Rectal smooth muscle tissue (tissue), 1 donor: ENCODE measurements at regions not wholly inside any gene's neighbourhood (a gene's known extent, or its start where the extent isn't known, plus 50 kb on each side); places are given as distances from the start of the nearest gene placed in this dataset.

Experiments
- H3K27ac ChIP-seq: one replicate; pipeline ENCODE4 v1.7.0; 2013; ENCODE audit warnings: low read depth, low read length, inconsistent platforms
- H3K27me3 ChIP-seq: one replicate; pipeline ENCODE4 v1.7.0; 2013; ENCODE audit warnings: low read length; ENCODE audit not compliant: control insufficient read depth, insufficient read depth
- H3K36me3 ChIP-seq: one replicate; pipeline ENCODE4 v1.7.0; 2013; ENCODE audit warnings: low read length; ENCODE audit not compliant: control insufficient read depth, insufficient read depth
- H3K4me1 ChIP-seq: one replicate; pipeline ENCODE4 v1.7.0; 2013; ENCODE audit warnings: low read length; ENCODE audit not compliant: control insufficient read depth, insufficient read depth
- H3K4me3 ChIP-seq: one replicate; pipeline ENCODE4 v1.7.0; 2013; ENCODE audit warnings: low read length
- H3K9ac ChIP-seq: one replicate; pipeline ENCODE4 v1.7.0; 2013; ENCODE audit warnings: low read length

- Histone ChIP-seq H3K27me3 (no peaks in the 10 kb centered on the region), H3K36me3 (no peaks in the 10 kb centered on the region), H3K9ac (no peak overlapping the region), H3K4me1 (no peaks in the 10 kb centered on the region), H3K4me3 (no peak overlapping the region), H3K27ac (no peak overlapping the region)
Measured at GRCh38 chr6:106035655-106036054, 50.5 kb upstream of the PRDM1 start.

GRCh38 chr6:106033806-106034205 lies 52.3 kb upstream of the PRDM1 start:
- no peak overlapping the region for H3K9ac ChIP-seq
- H3K4me1 ChIP-seq, result no peaks in the 10 kb centered on the region
- no peaks in the 10 kb centered on the region for H3K27me3 ChIP-seq
- H3K27ac ChIP-seq, result no peak overlapping the region
- H3K4me3 ChIP-seq, result no peak overlapping the region
- no peaks in the 10 kb centered on the region for H3K36me3 ChIP-seq

- H3K36me3 ChIP-seq, result no peaks in the 10 kb centered on the region
- H3K27me3 ChIP-seq, result no peaks in the 10 kb centered on the region
- no peak overlapping the region for H3K4me3 ChIP-seq
- H3K27ac ChIP-seq, result no peak overlapping the region
- no peak overlapping the region for H3K9ac ChIP-seq
- H3K4me1 ChIP-seq, result no peaks in the 10 kb centered on the region
Measured at GRCh38 chr6:106027758-106028157, 58.4 kb upstream of the PRDM1 start.

DNA sequence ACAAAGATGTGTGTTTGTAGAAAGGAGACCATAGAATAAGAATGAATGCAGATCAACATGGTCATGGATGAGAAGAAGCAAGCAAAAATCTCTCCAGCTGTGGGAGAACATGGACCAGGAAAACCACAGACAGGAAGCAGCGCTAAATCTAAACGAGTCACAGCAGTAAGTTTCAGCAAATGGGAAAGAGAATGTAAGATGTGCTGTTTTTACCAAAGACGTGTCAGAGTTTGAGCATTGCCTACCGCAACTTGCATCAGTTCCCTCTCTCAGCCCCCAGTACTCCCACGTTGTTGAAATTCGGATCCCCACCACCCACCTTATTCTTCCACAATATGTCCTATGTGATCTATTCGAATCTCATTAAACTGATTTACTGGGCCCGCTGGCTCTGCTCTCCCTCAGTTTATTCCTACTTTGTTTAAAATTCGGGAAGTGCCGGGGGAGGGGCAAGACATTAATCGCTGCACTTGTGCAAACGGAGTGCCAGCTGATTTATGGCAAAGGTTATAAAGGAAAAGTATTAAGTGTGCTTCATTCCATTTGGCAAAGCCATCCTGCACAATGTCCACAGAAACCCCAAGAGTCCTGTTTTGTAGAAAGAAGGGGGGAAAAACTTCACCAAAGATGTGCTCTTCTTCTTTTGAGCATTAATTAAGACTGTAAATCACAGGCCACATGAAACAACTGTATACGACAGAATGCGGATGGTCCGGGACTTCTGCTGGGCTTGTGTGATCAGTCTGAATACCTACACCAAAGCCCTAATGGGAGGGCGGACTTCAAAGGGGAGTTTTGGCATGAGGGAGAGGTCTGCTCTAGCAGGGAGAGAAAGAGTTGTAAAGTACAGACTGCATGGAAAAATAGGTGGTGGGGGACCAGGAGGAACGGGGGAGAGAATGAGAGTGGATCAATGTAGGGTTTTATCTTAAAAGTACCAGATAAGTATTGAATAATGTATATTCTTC lies 59.1 kb upstream of the PRDM1 start:
- Histone ChIP-seq H3K9ac (no peak overlapping the region), H3K36me3 (no peaks in the 10 kb centered on the region), H3K4me3 (no peak overlapping the region), H3K27me3 (no peaks in the 10 kb centered on the region), H3K27ac (no peak overlapping the region), H3K4me1 (no peaks in the 10 kb centered on the region)

- Histone ChIP-seq H3K9ac (no peak overlapping the region), H3K36me3 (no peaks in the 10 kb centered on the region), H3K27ac (no peak overlapping the region), H3K27me3 (no peaks in the 10 kb centered on the region), H3K4me1 (no peaks in the 10 kb centered on the region), H3K4me3 (no peak overlapping the region)
Measured at GRCh38 chr6:106025655-106026054, 60.5 kb upstream of the PRDM1 start.

DNA sequence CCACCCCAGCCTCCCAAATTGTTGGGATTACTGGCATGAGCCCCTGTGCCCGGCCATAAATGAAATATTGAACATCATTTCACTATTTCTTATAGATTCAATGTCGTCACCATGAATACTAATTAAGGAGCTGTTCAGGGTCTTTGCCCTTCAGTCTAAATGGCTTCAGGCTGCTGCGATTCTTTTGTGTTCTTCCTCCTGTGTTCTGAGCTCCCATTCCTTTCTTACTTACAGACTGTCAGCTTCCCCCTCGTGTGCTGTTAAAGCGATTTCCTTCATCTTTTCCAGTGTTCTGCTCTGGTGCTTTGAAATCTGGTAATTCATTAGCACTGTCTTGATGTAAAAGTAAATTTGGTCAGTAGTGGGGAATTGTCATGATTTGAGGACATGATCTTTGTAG lies 63.3 kb upstream of the PRDM1 start:
- no peaks in the 10 kb centered on the region for H3K27me3 ChIP-seq
- no peak overlapping the region for H3K4me3 ChIP-seq
- H3K36me3 ChIP-seq, result no peaks in the 10 kb centered on the region
- no peak overlapping the region for H3K27ac ChIP-seq
- H3K9ac ChIP-seq, result no peak overlapping the region
- H3K4me1 ChIP-seq, result no peaks in the 10 kb centered on the region

- Histone ChIP-seq H3K9ac (no peak overlapping the region), H3K4me1 (no peaks in the 10 kb centered on the region), H3K27ac (no peak overlapping the region), H3K36me3 (no peaks in the 10 kb centered on the region), H3K27me3 (no peaks in the 10 kb centered on the region), H3K4me3 (no peak overlapping the region)
Measured at GRCh38 chr6:106017454-106017853, 68.7 kb upstream of the PRDM1 start.

DNA sequence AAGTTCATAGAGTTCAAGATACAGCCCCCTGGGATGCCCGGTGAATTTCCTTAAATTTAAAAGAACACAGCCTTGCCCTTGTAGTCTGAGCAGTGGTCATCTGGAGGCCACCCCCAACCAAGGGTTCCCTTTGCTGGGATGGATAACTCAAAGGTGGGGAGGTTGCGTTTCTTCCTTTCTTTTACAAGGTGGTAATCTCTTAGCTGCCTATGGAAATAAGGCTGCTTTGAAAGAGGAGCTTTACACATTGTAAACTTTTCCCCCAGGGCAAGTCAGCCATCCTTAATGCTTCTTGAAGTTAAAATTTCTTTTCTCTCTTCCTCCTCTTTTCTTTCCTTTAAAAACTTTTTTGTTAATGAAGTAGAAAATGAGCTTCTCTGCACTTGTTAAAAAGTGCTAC lies 71.2 kb upstream of the PRDM1 start:
- Histone ChIP-seq H3K27me3 (no peaks in the 10 kb centered on the region), H3K27ac (no peak overlapping the region), H3K4me1 (no peaks in the 10 kb centered on the region), H3K4me3 (no peak overlapping the region), H3K36me3 (no peaks in the 10 kb centered on the region), H3K9ac (no peak overlapping the region)

- no peak overlapping the region for H3K27ac ChIP-seq
- no peaks in the 10 kb centered on the region for H3K4me1 ChIP-seq
- no peak overlapping the region for H3K4me3 ChIP-seq
- no peaks in the 10 kb centered on the region for H3K36me3 ChIP-seq
- no peak overlapping the region for H3K9ac ChIP-seq
- H3K27me3 ChIP-seq, result no peaks in the 10 kb centered on the region
Measured at GRCh38 chr6:106011476-106011875, 74.7 kb upstream of the PRDM1 start.

DNA sequence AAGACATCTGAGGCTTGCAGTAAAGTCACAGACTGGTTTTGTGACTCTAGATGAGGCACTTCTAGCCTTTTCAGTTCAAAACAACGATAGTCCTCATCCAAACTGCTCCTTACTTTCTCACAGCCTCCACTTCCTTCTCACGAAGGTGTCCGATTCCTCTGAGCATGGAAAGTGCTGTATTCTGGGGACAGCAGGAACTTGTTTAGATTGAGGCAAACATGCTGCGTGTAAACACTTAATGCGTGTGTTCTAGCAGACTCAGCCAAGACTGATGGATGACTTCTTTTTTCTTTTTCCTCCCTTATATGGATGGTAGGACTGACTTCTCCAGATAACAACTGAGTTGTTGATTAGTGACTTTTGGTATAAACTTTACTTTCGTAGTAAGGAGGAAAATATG lies 80.2 kb upstream of the PRDM1 start:
- H3K9ac ChIP-seq, result no peak overlapping the region
- H3K27me3 ChIP-seq, result no peaks in the 10 kb centered on the region
- no peaks in the 10 kb centered on the region for H3K36me3 ChIP-seq
- H3K4me1 ChIP-seq, result no peaks in the 10 kb centered on the region
- H3K4me3 ChIP-seq, result no peak overlapping the region
- no peak overlapping the region for H3K27ac ChIP-seq

GRCh38 chr6:106005013-106005412 lies 81.1 kb upstream of the PRDM1 start:
- Histone ChIP-seq H3K27me3 (no peaks in the 10 kb centered on the region), H3K27ac (no peak overlapping the region)

GRCh38 chr6:106003268-106003987 lies 82.7 kb upstream of the PRDM1 start:
- no peaks in the 10 kb centered on the region for H3K27me3 ChIP-seq
- H3K4me3 ChIP-seq, result no peak overlapping the region
- no peak overlapping the region for H3K27ac ChIP-seq
- no peaks in the 10 kb centered on the region for H3K36me3 ChIP-seq
- H3K9ac ChIP-seq, result no peak overlapping the region
- H3K4me1 ChIP-seq, result no peaks in the 10 kb centered on the region

More at GRCh38 chr6:106005013-106005412, 81.1 kb upstream of the PRDM1 start:
- Histone ChIP-seq H3K9ac (no peak overlapping the region), H3K4me1 (no peaks in the 10 kb centered on the region), H3K36me3 (no peaks in the 10 kb centered on the region), H3K4me3 (no peak overlapping the region)
